ENCODE measurements at regions not wholly inside any gene's neighbourhood (a gene's known extent, or its start where the extent isn't known, plus 50 kb on each side); places are given as distances from the start of the nearest gene placed in this dataset.

DNA sequence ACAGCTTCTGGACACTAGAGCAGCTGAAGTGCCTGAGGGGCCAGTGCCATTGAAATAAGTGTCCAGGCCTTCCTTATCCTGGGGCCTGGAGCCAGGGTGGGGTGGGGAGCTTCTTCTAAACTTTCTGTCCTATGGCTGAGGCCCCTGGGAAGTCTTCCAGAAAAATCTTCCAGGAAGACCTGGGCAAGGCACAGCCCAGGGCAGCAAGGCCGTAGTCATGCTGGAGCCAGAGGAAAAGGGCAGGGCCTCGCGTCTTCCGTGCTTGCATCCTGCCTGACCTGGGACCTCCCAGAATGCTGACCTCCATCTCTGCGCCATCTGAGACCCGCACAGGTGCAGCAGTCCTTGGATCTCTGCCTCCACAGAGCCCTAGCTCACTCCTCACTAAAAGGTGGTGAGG, 96.7 kb upstream of the SLC44A3 start:
- no TSS peak for BruUV-seq (replicated peaks)
- peaks cover 20% of the 10 kb centered on the region for H3F3A ChIP-seq (ENCODE audit: insufficient read depth, low read depth)

DNA sequence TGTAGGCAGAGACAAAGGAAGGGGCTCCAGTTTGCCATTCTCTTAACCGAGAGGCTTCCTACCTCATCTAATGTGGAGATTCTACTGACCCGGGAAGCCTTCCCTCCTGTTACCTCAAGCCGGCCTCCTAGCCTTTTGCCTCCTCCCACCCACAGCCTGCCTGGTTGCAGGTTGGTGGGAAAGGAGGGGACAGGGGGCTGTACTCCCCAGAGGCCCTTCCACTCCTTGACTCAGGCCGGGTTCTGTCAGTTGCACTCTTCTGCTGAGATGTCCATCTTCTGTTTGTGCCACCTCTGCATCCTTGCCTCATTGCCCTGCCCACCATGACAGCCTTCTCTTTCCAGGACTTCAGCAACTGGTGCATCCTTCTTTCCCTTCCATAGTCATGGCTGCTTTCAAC, 98.0 kb upstream of the SLC44A3 start:
- no peaks in the 10 kb centered on the region for H4K20me1 ChIP-seq (ENCODE audit: insufficient read depth)
- no peak for DNase-seq
- H3K79me2 ChIP-seq (ENCODE audit: low read depth), result no peaks in the 10 kb centered on the region
- H3K27me3 ChIP-seq (ENCODE audit: insufficient read depth, low read depth), result no peaks in the 10 kb centered on the region
- ChIA-PET POLR2A (ENCODE audit: unreplicated experiment) (no interaction called here), CTCF (no interaction called here)
- no peaks in the 10 kb centered on the region for H3K9me2 ChIP-seq (ENCODE audit: insufficient read depth)
- TF ChIP-seq CTCF (conservative IDR thresholded peaks at IDR 0.05), result no peak
- TF ChIP-seq EZH2 (IDR thresholded peaks at IDR 0.05; ENCODE audit: low read depth), result no peak
- H3K4me3 ChIP-seq, result no peak overlapping the region
- H3K4me2 ChIP-seq, result no peak overlapping the region
- no TSS peak for BruUV-seq (replicated peaks)
- intact Hi-C loops (cut with micrococcal nuclease; ENCODE audit: unreplicated experiment), result no loop called here
- no peak overlapping the region for H3K27ac ChIP-seq
- no peaks in the 10 kb centered on the region for H3K9me3 ChIP-seq (ENCODE audit: insufficient read depth, low read depth)
- H3K36me3 ChIP-seq (ENCODE audit: low read depth), result no peaks in the 10 kb centered on the region
- H2AFZ ChIP-seq, result no peak overlapping the region
- H3K4me1 ChIP-seq (replicated peaks; ENCODE audit: insufficient read depth), result peaks cover 20% of the 10 kb centered on the region
- peaks cover 8% of the 10 kb centered on the region for H3F3A ChIP-seq (ENCODE audit: insufficient read depth, low read depth)

More for the DNA sequence above, 96.7 kb upstream of the SLC44A3 start:
- no peak overlapping the region for H3K4me2 ChIP-seq
- no peak for DNase-seq
- no peaks in the 10 kb centered on the region for H3K79me2 ChIP-seq (ENCODE audit: low read depth)
- H3K36me3 ChIP-seq (ENCODE audit: low read depth), result no peaks in the 10 kb centered on the region
- intact Hi-C loops (cut with micrococcal nuclease; ENCODE audit: unreplicated experiment), result no loop called here
- H3K9me3 ChIP-seq (ENCODE audit: insufficient read depth, low read depth), result no peaks in the 10 kb centered on the region
- ChIA-PET POLR2A (ENCODE audit: unreplicated experiment) (no interaction called here), CTCF (interaction anchor here (0.6 kb wide), 1 partner anchor 10 kb away, joined by 3 read pairs; no protein-coding TSS in a partner anchor)
- no peak overlapping the region for H3K4me3 ChIP-seq
- H3K9me2 ChIP-seq (ENCODE audit: insufficient read depth), result no peaks in the 10 kb centered on the region
- TF ChIP-seq CTCF (conservative IDR thresholded peaks at IDR 0.05) (no peak), EZH2 (IDR thresholded peaks at IDR 0.05; ENCODE audit: low read depth) (no peak)
- H2AFZ ChIP-seq, result no peak overlapping the region
- H3K27me3 ChIP-seq (ENCODE audit: insufficient read depth, low read depth), result no peaks in the 10 kb centered on the region
- H3K27ac ChIP-seq, result no peak overlapping the region
- H3K4me1 ChIP-seq (replicated peaks; ENCODE audit: insufficient read depth), result peaks cover 32% of the 10 kb centered on the region
- H4K20me1 ChIP-seq (ENCODE audit: insufficient read depth), result no peaks in the 10 kb centered on the region

DNA sequence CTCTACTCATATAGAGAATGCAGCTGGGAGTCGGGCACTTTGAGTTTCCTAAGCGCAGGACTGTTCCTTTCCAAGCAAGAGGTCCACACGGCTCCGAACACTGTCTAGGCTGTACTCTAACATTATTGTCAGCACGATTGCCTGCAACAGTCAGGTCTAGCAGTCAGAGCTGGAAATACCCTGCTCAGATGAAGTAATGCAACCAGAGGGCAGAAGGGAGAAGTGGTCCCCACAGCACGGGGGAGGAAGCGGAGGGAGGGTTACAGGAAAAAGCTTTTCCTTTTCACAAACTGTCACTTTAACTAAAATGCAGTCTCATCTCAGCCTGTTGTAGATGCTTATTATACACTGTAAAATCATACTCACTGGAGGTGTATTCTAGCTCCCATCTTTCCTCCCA, 98.9 kb upstream of the SLC44A3 start:
- Histone ChIP-seq H4K20me1 (ENCODE audit: insufficient read depth) (no peaks in the 10 kb centered on the region), H3K27ac (no peak overlapping the region), H2AFZ (no peak overlapping the region), H3K4me2 (no peak overlapping the region), H3K79me2 (ENCODE audit: low read depth) (no peaks in the 10 kb centered on the region), H3F3A (ENCODE audit: insufficient read depth, low read depth) (no peaks in the 10 kb centered on the region), H3K36me3 (ENCODE audit: low read depth) (peaks cover 5% of the 10 kb centered on the region; the same call in 1 of the 2 replicates), H3K27me3 (ENCODE audit: insufficient read depth, low read depth) (no peaks in the 10 kb centered on the region), H3K9me2 (ENCODE audit: insufficient read depth) (no peaks in the 10 kb centered on the region), H3K4me1 (replicated peaks; ENCODE audit: insufficient read depth) (peaks cover 10% of the 10 kb centered on the region), H3K9me3 (ENCODE audit: insufficient read depth, low read depth) (no peaks in the 10 kb centered on the region; the same call in 1 of the 2 replicates), H3K4me3 (no peak overlapping the region)
- ChIA-PET CTCF (no interaction called here), POLR2A (ENCODE audit: unreplicated experiment) (no interaction called here)
- DNase-seq, result no peak
- intact Hi-C loops (cut with micrococcal nuclease; ENCODE audit: unreplicated experiment), result no loop called here
- TF ChIP-seq EZH2 (IDR thresholded peaks at IDR 0.05; ENCODE audit: low read depth), result no peak
- TF ChIP-seq CTCF (conservative IDR thresholded peaks at IDR 0.05), result no peak
- BruUV-seq (replicated peaks), result no TSS peak

Data from PC-9 (cell line).